ENCODE measurements at regions not wholly inside any gene's neighbourhood (a gene's known extent, or its start where the extent isn't known, plus 50 kb on each side); places are given as distances from the start of the nearest gene placed in this dataset.

DNA sequence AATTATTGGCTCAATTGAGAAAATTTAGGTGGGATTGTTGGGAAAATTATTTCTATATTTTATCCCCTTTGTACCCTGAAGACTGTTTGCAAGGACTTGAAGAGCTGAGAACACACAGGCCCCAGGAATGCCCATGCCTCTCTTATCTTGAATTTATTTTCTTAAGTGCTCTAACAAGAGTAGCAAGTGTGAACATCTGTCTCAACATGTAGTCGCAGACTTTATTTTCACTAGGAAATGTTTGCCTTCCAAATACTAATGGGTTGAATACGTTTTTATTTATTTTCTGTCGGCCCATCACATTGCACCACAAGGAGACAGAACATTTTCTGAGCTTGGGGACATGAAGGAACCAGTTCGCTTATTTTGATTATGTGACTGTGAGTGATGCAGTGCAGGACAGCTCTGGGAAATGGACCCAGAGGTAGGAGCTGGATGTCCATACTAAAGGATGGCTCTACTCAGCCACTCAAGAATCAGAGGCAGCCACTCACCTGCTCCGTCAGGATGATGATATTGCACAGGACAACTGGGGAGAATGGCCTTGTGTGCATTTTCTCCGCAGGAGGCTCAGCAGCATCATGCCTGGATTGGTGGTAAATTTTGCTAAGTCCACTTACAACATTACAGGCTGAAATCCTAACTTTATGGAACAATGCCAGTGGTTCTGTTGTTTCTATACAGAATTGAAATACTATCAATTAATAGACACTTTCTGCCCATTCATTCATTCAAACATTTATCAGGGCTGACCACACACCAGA lies 332.7 kb downstream of the FGFR2 start:
- TF ChIP-seq, protein P1, sequence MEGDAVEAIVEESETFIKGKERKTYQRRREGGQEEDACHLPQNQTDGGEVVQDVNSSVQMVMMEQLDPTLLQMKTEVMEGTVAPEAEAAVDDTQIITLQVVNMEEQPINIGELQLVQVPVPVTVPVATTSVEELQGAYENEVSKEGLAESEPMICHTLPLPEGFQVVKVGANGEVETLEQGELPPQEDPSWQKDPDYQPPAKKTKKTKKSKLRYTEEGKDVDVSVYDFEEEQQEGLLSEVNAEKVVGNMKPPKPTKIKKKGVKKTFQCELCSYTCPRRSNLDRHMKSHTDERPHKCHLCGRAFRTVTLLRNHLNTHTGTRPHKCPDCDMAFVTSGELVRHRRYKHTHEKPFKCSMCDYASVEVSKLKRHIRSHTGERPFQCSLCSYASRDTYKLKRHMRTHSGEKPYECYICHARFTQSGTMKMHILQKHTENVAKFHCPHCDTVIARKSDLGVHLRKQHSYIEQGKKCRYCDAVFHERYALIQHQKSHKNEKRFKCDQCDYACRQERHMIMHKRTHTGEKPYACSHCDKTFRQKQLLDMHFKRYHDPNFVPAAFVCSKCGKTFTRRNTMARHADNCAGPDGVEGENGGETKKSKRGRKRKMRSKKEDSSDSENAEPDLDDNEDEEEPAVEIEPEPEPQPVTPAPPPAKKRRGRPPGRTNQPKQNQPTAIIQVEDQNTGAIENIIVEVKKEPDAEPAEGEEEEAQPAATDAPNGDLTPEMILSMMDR (IDR thresholded peaks at IDR 0.05): peak in 1 of 6 experiments; percentile 5
- TF ChIP-seq POLR2A (IDR thresholded peaks at IDR 0.05): no peak

Data from thyroid gland (tissue), 4 donors.